Ovary (tissue), 7 donors: ENCODE measurements at regions not wholly inside any gene's neighbourhood (a gene's known extent, or its start where the extent isn't known, plus 50 kb on each side); places are given as distances from the start of the nearest gene placed in this dataset.

Experiments used
- DNase-seq, 5 donors: peaks; one replicate each; pipeline ENCODE4 v3.0.0-alpha.2; 2019 to 2020
- H3K27ac ChIP-seq, 2 donors: fragments of 200-600 bp; one replicate each; pipeline versions ENCODE4 v1.5.1 to v1.8.0; 2019 to 2022
- H3K27me3 ChIP-seq: fragments of 200-600 bp; one replicate; pipeline ENCODE4 v1.8.0; 2022
- H3K36me3 ChIP-seq: fragments of 200-600 bp; sonication (generic); one replicate; pipeline ENCODE4 v1.5.1; 2019
- H3K4me1 ChIP-seq: one replicate; pipeline ENCODE4 v1.8.1; 2013; ENCODE audit warnings: mild to moderate bottlenecking, moderate library complexity; ENCODE audit not compliant: insufficient read depth
- H3K4me3 ChIP-seq: fragments of 200-600 bp; sonication (generic); one replicate; pipeline ENCODE4 v1.5.1; 2017
- H3K9me3 ChIP-seq, 2 donors: fragments of 200-600 bp in 1 of 2; sonication (generic) in 1 of 2; one replicate each; pipeline versions ENCODE4 v1.5.1 to v1.8.1; 2013 to 2019; ENCODE audit warnings: mild to moderate bottlenecking in 1 of 2, moderate library complexity in 1 of 2
- EP300 ChIP-seq: sonication (generic); formaldehyde crosslinking; IDR thresholded peaks from one replicate; pipeline ENCODE4 v1.6.1; 2017; ENCODE audit warnings: antibody characterized with exemption
- POLR2A ChIP-seq: fragments of 450-650 bp; IDR thresholded peaks from one replicate; pipeline ENCODE4 v1.6.1; 2017; ENCODE audit warnings: antibody characterized with exemption, mild to moderate bottlenecking, moderate library complexity
- WGBS, 3 donors: extraction: QIAGEN DNeasy Blood & Tissue Kit in 1 of 3; methylation state at CpG; one replicate each; pipeline versions ENCODE4 v1.1.5 to v1.1.7; 2013 to 2017; 5-methylcytosine and 5-hydroxymethylcytosine counted together
- intact Hi-C, 4 donors: fragments of 100-400 bp; cut with DNase I; formaldehyde crosslinking; loops; one replicate each; pipeline versions ENCODE4 v1.11.0 to v1.15.1; 2022 to 2023
- TF ChIP-seq, protein P1 (sequence below), 3 donors: fragments of 450-650 bp in 2 of 3; fragments of 200-600 bp in 1 of 3; IDR thresholded peaks; one replicate each; pipeline versions ENCODE4 v1.5.1 to v1.8.0; 2016 to 2022; ENCODE audit warnings: antibody characterized with exemption in 3 of 3, mild to moderate bottlenecking in 1 of 3
- donor health status: DM: no; HTN: no; CAD: no; lungs with moderate emphysema.
- donor health status: DM: no; HTN: no; CAD: no.
- donor health status: Bipolar disorder and iron deficiency.
- donor health status: DM: no; HTN: no; CAD: no.
- donor health status: DM: yes; HTN: yes; CAD: no.

DNA sequence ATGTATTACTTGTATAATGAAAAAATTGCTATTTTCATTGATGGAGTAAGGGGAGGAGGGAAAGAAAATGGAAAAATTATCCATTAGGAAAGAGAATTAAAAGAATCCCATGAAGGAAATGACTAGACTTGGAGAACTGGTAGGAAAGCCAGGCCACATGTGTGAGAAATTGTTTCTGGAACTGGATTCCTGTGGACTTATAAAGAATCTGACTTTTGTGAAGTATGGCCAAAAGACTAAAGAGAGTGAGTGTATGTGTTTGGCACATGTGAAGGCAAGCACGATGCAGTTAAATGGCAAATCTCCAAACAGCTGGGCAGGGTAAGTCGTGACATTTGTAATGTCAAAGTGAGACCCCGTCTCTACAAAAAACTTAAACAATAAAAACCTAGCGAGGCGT is 89.4 kb downstream of the MTX3 start:
- Histone ChIP-seq H3K27ac (no peak overlapping the region), H3K27me3 (no peaks in the 10 kb centered on the region), H3K36me3 (no peaks in the 10 kb centered on the region), H3K4me3 (no peak overlapping the region), H3K9me3 (no peaks in the 10 kb centered on the region), H3K4me1 (no peaks in the 10 kb centered on the region)
- TF ChIP-seq POLR2A, result no peak
- no peak for DNase-seq
- WGBS, 3 donors, result 51 to 85% (median 70%) methylated on average over 5 of the region's 5 CpGs
- intact Hi-C loops, result loop anchor here in 1 of 4 donors (2.0 kb wide), 1 partner anchor 65 kb away; no protein-coding TSS in a partner anchor

DNA sequence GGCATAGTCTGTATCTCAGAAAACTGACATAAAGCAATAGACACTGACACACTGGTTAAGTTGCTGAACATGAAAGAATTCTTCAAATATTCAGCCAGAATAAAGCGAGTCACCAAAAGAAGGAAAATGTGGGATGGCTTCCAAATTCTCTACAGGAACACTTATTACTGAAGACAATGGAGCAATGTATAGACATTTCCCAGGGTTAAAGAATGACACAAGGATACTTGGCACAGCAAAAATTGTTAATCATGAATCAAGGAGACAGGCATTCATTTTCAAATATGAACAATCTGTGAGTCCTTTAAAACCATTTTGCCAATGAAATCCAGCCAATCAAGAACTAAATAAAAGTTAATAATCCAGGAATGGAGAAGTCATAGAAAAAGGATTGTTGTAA is 92.5 kb downstream of the MTX3 start:
- H3K36me3 ChIP-seq, result no peaks in the 10 kb centered on the region
- DNase-seq, result no peak
- no peaks in the 10 kb centered on the region for H3K27me3 ChIP-seq
- H3K9me3 ChIP-seq, result no peaks in the 10 kb centered on the region
- 23 to 29% (median 27%) methylated on average over 1 of the region's 1 CpG for WGBS, 3 donors
- H3K27ac ChIP-seq, result no peak overlapping the region
- no peak overlapping the region for H3K4me3 ChIP-seq
- H3K4me1 ChIP-seq, result no peaks in the 10 kb centered on the region
- TF ChIP-seq POLR2A, result no peak
- intact Hi-C loops, result no loop called here

DNA sequence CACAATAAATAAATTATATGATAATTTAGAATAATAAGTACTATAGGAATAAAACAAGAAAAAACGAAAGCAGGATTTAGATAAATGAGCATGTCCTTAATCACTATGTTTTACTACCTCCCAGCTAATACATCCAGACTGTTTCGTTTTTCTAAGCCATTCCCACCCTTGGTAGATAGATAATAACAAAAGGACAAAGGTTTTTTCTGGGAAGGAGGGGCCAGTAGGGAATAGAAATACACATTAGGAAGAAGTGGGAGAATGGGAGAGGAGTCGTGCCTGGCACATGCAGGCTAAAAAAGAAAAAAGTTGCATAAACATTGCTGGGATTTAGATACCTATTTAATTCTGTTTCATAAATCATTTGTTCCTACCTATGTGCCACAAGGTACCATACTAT is 97.1 kb downstream of the MTX3 start:
- Histone ChIP-seq H3K9me3 (no peaks in the 10 kb centered on the region), H3K4me1 (no peaks in the 10 kb centered on the region), H3K27me3 (no peaks in the 10 kb centered on the region), H3K27ac (no peak overlapping the region), H3K4me3 (no peak overlapping the region), H3K36me3 (no peaks in the 10 kb centered on the region)
- DNase-seq, result no peak
- TF ChIP-seq EP300 (no peak), POLR2A (no peak)
- TF ChIP-seq, protein P1, sequence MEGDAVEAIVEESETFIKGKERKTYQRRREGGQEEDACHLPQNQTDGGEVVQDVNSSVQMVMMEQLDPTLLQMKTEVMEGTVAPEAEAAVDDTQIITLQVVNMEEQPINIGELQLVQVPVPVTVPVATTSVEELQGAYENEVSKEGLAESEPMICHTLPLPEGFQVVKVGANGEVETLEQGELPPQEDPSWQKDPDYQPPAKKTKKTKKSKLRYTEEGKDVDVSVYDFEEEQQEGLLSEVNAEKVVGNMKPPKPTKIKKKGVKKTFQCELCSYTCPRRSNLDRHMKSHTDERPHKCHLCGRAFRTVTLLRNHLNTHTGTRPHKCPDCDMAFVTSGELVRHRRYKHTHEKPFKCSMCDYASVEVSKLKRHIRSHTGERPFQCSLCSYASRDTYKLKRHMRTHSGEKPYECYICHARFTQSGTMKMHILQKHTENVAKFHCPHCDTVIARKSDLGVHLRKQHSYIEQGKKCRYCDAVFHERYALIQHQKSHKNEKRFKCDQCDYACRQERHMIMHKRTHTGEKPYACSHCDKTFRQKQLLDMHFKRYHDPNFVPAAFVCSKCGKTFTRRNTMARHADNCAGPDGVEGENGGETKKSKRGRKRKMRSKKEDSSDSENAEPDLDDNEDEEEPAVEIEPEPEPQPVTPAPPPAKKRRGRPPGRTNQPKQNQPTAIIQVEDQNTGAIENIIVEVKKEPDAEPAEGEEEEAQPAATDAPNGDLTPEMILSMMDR (IDR thresholded peaks at IDR 0.05), result no peak
- 25 to 37% (median 36%) methylated on average over 3 of the region's 3 CpGs for WGBS, 3 donors
- intact Hi-C loops, result no loop called here

DNA sequence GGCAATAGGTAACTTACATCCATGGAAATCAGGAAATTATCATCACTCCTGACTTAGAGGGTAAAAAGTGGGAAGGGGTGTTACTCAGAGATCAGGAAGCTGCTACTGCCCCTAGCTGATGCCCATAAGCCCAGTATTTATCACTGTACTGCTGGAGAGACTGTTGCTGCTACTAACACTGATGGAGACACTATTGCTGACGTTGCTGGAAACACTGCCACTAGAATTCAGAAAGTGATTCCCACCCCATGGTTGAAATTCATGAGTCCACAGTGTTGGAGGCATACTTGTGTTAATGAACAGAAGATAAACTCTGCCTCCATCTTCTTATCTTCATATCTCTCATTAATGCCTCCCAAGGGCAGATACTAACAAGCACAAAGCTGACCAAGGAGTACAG is 97.6 kb downstream of the MTX3 start:
- 77 to 86% (median 79%) methylated on average over 1 of the region's 1 CpG for WGBS, 3 donors

DNA sequence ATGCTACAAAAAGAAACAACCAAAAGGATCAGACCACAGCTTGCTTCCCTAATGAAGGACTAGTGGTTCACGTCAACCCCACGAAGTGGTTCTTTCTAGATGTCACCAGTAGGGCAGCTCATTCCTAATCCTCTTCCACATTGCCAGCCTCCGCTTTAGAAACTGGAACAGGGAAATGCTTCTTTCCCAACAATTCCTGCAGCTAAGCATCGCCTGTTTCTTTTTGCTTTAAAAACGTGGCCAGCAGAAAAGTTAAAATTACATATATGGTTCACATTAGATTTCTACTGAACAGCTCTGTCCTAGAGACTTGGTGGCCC is 100.2 kb downstream of the MTX3 start:
- WGBS, 3 donors, result 87 to 90% (median 88%) methylated on average over 5 of the region's 5 CpGs

More for the DNA sequence above, 97.6 kb downstream of the MTX3 start:
- Histone ChIP-seq H3K27me3 (no peaks in the 10 kb centered on the region), H3K36me3 (no peaks in the 10 kb centered on the region), H3K9me3 (no peaks in the 10 kb centered on the region), H3K4me1 (no peaks in the 10 kb centered on the region), H3K27ac (no peak overlapping the region), H3K4me3 (no peak overlapping the region)
- intact Hi-C loops, result no loop called here
- TF ChIP-seq EP300 (no peak), POLR2A (no peak)
- TF ChIP-seq, protein P1 (IDR thresholded peaks at IDR 0.05), result no peak
- DNase-seq, result no peak

More for the DNA sequence above, 100.2 kb downstream of the MTX3 start:
- TF ChIP-seq, protein P1 (IDR thresholded peaks at IDR 0.05), result no peak
- TF ChIP-seq POLR2A (no peak), EP300 (no peak)
- Histone ChIP-seq H3K27ac (no peak overlapping the region), H3K36me3 (no peaks in the 10 kb centered on the region), H3K9me3 (no peaks in the 10 kb centered on the region), H3K4me3 (no peak overlapping the region), H3K27me3 (no peaks in the 10 kb centered on the region), H3K4me1 (no peaks in the 10 kb centered on the region)
- intact Hi-C loops, result no loop called here
- DNase-seq, result no peak
